HG02840 (cell line): ENCODE measurements at regions not wholly inside any gene's neighbourhood (a gene's known extent, or its start where the extent isn't known, plus 50 kb on each side); places are given as distances from the start of the nearest gene placed in this dataset.

ENCODE experiments used
- ATAC-seq: cut with Tn5 transposase; IDR thresholded peaks from one replicate; pipeline ENCODE4 v1.9.1; 2021; ENCODE audit warnings: mild to moderate bottlenecking, moderate library complexity, moderate number of reproducible peaks; ENCODE audit not compliant: unreplicated experiment, low FRiP score

GRCh38 chr13:73904625-73905024 lies 229.6 kb downstream of the KLF12 start:
- ATAC-seq, result no peak

- no peak for ATAC-seq
These were observed 230.6 kb downstream of the KLF12 start for GRCh38 chr13:73903561-73903960.

GRCh38 chr13:73902847-73903246 lies 231.4 kb downstream of the KLF12 start:
- ATAC-seq, result no peak

- no peak for ATAC-seq
These were observed 231.9 kb downstream of the KLF12 start for GRCh38 chr13:73902296-73902695.

- ATAC-seq, result no peak
These were observed 232.7 kb downstream of the KLF12 start for GRCh38 chr13:73901324-73902068.

GRCh38 chr13:73900591-73900990 lies 233.6 kb downstream of the KLF12 start:
- no peak for ATAC-seq

- no peak for ATAC-seq
These were observed 235.3 kb downstream of the KLF12 start for GRCh38 chr13:73898899-73899298.

DNA sequence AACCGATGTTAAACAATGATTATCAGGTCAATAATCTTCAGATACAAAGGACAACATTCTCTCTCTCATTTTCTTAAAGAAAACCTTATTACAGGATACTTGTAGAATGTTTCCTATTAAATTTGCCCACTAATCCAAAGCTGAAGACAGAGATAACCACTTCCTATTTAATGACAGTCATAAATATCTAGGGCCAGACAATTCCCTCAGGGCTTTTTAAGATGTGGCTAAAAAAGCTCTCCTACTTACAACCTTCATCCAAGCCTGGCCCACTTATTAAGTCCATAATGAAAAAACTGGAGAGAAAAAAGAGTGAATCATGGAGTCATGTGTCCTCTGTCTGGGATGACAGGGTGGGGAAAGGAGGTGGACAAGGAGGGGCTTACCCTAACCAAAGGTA lies 235.9 kb downstream of the KLF12 start:
- no peak for ATAC-seq

GRCh38 chr13:73894995-73895571 lies 239.1 kb downstream of the KLF12 start:
- no peak for ATAC-seq

DNA sequence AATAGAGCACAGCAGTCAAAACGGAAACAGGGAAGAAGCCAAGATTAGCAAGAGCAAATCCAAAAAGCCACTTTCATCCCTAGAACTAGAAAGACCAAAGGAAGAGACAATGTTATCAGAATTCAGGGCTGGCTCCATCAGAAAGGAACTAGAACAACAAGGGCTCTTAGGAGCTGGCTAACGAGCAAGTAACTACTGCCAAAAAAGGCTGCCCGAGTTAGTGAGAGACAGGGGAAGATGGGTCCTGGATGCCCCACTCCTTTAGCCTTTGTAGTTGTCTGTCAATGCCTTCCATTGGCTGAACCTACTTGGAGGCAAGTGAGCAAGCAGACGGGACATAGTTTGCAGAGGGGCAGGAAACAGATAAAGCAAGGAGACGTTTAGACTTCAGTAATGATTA lies 240.4 kb downstream of the KLF12 start:
- ATAC-seq, result no peak

DNA sequence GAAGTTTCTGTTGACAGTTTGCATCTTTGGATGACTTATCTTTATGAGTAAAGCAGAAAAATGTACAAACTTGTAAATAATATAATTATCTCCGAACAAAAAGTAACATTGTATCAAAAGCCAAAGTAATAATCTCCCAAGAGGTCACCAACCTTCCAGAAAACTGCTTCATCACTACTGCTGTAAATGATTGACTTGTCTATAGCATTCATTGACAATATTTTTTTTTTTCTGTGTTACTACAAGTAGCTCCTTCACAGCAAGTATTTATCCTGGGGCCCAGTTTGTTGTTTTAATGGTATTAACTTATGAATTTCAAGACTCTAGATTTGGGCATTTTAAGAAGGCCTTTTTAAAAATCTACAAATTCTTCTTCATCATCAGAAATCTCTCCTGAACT lies 242.4 kb downstream of the KLF12 start:
- no peak for ATAC-seq

GRCh38 chr13:73883162-73883561 lies 251.0 kb downstream of the KLF12 start:
- no peak for ATAC-seq

- no peak for ATAC-seq
These were observed 253.8 kb downstream of the KLF12 start for GRCh38 chr13:73880365-73880764.

- no peak for ATAC-seq
These were observed 254.7 kb downstream of the KLF12 start for GRCh38 chr13:73879346-73880015.

GRCh38 chr13:73877399-73877798 lies 256.8 kb downstream of the KLF12 start:
- ATAC-seq, result no peak

GRCh38 chr13:73876323-73876722 lies 257.9 kb downstream of the KLF12 start:
- no peak for ATAC-seq

DNA sequence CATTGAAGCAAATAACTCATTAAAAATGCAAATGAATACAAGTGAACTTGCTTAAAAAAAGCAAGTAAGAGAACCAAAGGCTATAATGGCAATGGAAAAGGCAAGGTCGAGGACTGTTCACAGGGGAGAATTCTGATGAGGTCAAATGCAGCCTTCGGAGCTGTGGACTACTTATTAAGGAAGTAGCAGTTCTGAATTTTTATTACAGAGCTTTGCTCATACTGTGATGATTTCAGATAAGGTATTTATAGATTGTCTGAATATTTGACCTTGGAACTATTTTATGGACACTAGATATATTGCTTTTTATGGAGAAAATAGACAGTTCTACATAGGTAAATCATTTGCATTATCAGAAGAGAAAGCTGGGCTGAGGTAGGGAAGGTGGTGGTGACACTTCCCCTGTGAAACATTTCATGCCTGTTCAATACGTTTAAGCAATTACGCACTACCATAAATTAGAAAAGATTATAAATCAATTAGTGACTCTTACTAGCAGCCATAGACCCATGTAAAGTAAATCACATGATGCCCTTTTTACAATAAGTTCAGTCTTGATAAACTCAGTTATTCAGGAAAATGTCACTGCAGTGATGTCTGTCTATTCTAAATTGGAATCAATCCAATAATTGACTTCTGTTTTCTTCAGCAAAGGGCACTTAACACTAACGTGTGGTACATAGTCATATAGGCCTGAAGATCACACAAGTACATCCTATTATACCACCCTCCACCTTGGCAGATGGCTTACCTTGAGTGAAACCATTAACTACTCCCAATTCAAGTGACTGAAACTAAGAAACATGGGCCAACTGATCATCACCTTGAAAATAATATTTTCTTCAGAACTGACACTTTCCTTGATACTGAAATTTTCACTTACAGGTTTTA lies 260.0 kb downstream of the KLF12 start:
- no peak for ATAC-seq

GRCh38 chr13:73872397-73872796 lies 261.8 kb downstream of the KLF12 start:
- no peak for ATAC-seq

GRCh38 chr13:73870970-73871935 lies 263.0 kb downstream of the KLF12 start:
- ATAC-seq, result no peak
